OCI-LY1 (cell line): ENCODE measurements at regions not wholly inside any gene's neighbourhood (a gene's known extent, or its start where the extent isn't known, plus 50 kb on each side); places are given as distances from the start of the nearest gene placed in this dataset.

Experiments
- EZH2 ChIP-seq: fragments of 200-600 bp; sonication (generic), shearing (Covaris generic); IDR thresholded peaks from 2 replicates; pipeline ENCODE4 v1.8.0; 2017; ENCODE audit warnings: borderline replicate concordance, mixed run types, mild to moderate bottlenecking, antibody characterized with exemption, low read length, moderate library complexity, mixed read lengths
- TF ChIP-seq, protein P1 (sequence below): fragments of 200-600 bp; sonication (generic), shearing (Covaris generic); IDR thresholded peaks from 2 replicates; pipeline ENCODE4 v1.5.1; 2017; ENCODE audit warnings: mild to moderate bottlenecking, antibody characterized with exemption, low read length, moderate library complexity, mixed read lengths

- TF ChIP-seq, protein P1, sequence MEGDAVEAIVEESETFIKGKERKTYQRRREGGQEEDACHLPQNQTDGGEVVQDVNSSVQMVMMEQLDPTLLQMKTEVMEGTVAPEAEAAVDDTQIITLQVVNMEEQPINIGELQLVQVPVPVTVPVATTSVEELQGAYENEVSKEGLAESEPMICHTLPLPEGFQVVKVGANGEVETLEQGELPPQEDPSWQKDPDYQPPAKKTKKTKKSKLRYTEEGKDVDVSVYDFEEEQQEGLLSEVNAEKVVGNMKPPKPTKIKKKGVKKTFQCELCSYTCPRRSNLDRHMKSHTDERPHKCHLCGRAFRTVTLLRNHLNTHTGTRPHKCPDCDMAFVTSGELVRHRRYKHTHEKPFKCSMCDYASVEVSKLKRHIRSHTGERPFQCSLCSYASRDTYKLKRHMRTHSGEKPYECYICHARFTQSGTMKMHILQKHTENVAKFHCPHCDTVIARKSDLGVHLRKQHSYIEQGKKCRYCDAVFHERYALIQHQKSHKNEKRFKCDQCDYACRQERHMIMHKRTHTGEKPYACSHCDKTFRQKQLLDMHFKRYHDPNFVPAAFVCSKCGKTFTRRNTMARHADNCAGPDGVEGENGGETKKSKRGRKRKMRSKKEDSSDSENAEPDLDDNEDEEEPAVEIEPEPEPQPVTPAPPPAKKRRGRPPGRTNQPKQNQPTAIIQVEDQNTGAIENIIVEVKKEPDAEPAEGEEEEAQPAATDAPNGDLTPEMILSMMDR, result peak; percentile 44; the same call in 1 of the 2 replicates
- TF ChIP-seq EZH2, result no peak
Measured at GRCh38 chr5:120817044-120817985, 353.2 kb downstream of the PRR16 start.
